ENCODE measurements at regions not wholly inside any gene's neighbourhood (a gene's known extent, or its start where the extent isn't known, plus 50 kb on each side); places are given as distances from the start of the nearest gene placed in this dataset.
"Not testable (repeated sequence)": the region's sequence is repeated elsewhere in the genome, so short reads cannot be mapped to it uniquely, and the experiment has no call there.

DNA sequence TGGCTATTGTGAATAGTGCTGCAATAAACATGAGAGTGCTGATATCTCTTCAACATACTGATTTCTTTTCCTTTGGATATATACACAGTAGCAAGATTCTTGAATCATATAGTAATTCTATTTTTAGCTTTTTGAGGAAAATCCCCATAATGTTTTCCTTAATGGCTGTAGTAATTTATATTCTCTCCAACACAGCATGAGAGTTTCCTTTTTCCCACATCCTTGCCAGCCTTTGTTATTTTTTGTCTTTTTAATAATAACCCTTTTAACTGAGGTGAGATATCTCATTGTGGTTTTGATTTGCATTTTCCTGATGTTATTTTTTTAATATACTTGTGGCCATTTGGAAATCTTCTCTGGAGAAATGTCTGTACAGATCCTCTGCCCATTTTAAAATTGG, 132.6 kb downstream of the PRL start:
- no peak for DNase-seq

DNA sequence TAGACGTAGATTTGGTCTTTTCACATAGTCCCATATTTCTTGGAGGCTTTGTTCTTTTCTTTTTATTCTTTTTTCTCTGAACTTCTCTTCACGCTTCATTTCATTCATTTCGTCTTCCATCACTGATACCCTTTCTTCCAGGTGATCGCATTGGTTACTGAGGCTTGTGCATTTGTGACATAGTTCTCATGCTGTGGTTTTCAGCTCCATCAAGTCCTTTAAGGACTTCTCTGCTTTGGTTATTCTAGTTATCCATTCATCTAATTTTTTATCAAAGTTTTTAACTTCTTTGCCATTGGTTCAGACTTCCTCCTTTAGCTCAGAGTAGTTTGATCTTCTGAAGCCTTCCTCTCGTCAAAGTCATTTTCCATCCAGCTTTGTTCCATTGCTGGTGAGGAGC, 125.8 kb downstream of the PRL start:
- not testable (repeated sequence) for DNase-seq

DNA sequence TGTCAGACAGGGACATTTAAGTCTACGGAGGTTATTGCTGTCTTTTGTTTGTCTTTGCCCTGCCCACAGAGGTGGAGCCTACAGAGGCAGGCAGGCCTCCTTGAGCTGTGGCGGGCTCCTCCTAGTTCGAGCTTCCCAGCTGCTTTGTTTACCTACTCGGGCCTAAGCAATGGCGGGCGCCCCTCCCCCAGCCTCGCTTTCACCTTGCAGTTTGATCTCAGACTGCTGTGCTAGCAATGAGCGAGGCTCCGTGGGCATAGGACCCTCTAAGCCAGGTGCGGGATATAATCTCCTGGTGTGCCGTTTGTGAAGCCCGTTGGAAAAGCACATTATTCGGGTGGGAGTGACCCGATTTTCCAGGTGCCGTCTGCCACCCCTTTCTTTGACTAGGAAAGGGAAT, 125.0 kb downstream of the PRL start:
- not testable (repeated sequence) for DNase-seq

DNA sequence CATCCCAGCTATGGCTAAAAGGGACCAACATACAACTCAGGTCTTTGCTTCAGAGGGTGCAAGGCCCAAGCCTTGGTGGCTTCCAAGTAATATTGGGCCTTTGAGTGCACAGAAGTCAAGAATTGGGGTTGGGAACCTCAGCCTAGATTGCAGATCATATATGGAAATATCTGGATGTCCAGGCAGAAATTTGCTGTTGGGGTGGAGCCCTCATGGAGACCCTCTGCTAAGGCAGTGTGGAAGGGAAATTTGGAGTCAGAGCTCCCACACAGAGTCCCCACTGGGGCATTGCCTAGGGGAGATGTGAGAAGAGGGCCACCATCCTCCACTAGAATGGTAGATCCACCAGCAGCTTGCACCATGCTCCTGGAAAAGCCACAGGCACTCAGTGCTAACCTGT, 123.5 kb downstream of the PRL start:
- DNase-seq: no peak

DNA sequence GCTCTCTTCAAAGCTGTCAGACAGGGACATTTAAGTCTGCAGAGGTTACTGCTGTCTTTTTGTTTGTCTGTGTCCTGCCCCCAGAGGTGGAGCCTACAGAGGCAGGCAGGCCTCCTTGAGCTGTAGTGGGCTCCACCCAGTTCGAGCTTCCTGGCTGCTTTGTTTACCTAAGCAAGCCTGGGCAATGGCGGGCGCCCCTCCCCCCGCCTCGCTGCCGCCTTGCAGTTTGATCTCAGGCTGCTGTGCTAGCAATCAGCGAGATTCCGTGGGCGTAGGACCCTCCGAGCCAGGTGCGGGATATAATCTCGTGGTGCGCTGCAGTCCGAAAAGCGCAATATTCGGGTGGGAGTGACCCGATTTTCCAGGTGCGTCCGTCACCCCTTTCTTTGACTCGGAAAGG, 116.6 kb downstream of the PRL start:
- DNase-seq: not testable (repeated sequence)

DNA sequence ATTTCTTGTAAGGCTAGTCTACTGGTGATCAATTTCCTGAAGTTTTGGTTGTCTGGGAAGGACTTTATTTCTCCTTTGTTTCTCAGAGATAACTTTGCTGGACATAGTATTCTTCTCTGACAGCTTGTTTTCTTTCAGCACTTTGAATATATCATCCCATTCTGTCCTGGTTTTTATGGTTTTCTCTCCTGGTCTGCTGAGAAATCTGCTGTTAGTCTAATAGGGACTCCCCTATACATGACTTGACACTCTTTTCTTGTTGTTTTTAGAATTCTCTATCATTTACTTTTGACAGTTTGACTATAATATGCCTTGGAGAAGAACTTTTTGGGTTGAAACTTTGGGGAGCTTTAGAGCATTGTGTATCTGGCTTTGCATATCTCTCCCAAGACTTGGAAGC, 112.5 kb downstream of the PRL start:
- DNase-seq: no peak

DNA sequence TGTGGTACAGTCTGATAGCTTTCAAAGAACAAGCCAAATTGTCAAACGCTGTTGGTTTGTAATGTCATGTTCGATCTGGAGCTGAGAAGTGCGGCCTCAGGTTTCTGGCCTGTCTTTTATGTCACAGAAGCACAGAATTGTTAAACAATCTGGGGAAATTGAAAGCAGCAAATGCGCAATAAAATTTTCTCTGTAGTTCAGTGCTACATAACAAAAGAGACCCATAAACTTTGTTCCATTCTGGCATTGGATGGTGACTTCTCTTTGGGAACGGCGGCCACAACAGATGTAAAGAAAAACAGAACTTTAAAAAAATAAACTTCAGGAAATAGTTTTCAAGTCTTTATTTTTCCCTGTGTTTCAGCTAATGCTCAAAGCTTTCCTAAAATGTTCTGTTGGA, 106.9 kb downstream of the PRL start:
- no peak for DNase-seq

DNA sequence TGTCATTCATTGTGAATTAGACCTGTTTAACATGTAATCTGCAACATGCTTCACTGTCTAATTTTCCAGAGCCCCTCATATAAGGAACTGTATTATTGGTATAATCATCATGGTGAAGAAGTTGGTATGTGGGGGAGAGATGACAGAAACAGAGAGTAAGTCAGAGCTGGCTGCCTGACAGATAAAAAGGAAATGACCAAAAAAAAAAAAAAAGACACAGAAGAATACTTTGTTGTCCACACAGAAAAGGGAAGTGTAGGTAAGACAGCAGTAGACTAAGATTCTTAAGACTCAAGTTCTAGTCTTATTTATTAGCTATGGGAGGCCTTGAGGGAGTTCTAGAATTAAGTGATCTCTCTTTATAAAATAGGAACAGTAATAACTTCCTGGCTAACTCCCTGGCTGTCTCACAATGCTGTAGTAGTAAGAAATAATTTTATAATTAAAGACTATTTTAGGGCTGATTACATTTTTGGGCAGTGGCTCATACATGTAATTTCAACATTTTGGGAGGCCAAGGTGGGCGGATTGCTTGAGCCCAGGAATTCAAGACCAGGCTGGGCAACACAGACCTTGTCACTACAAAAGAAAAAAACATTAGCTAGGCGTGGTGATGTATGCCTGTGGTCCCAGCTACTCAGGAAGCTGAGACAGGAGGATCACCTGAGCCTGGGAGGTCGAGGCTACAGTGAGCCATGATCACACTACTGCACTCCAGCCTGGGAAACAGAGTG, 102.5 kb downstream of the PRL start:
- DNase-seq: no peak

DNA sequence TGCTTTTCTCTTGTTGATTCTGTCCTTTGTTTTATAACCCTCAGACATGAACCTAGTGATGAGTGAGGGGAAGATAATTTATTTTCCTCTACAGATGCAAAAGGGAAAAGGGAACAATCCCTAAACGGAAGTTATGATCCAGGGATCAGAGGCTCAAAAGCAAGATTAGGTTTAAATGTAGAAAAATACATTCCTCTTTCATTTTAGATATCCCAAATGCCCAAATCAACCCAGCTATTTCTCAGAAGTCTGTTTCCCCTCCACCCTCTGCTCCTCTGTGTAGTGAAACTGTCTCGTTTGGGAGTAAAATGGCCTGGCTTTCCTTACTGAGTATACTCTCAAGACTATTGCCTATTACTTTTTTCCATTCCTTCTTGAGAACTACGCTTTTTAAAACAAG, 97.1 kb downstream of the PRL start:
- no peak for DNase-seq

DNA sequence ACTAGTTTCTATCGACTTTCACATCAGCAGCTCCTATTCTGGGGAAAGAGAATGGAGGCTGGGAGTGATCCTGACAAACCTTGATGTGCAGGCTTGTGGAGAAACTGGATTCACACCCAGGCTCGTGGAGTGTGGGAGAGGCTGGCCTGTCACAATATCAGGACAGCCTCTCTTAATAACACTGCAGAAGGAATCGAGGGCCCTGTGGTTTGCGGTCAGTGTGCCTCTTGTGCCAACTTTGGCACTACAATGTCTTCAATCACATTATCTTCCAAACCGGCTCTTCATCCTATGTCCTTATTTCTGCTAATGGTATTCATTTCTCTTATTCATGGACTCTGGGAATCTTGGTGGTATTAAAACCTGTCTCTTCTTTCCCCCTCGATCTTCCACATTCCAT, 92.7 kb downstream of the PRL start:
- DNase-seq: no peak

DNA sequence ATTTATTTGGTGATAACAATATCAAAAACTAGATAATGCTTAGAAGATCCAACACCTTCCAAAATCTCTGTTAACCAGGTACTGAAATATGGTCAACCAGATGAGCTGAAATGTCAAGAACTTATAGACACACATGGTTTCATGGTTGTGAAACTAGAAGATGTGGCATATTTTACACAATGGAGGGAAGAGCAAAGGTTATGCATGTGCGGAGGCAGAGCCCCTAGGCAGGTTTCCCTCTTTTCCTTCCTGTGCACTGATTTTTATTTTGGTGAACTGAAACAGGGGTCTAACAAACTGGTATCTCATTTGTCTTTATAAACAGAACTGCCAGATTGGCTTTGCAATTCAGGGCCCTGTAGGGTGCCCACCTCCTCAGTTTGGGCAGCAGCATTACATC, 91.6 kb downstream of the PRL start:
- DNase-seq: no peak

DNA sequence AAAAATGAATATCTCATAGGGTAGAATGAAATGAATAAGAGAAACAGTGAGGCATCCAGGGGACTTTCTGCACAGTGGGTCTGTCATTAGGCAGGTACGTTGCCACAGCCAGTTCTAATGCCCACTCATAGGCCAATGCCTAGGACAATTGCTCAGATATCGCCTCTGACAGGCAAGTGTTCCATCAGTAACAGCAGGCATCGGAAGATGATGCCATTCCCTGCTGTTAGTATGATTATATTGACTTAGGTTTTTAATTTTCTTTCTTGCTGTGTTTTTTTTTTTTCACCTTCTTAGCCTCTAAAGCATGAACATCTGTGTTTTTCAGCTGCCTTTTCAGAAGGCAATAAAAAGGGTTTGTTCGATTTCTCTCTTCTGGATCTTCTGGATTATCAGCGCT, 90.7 kb downstream of the PRL start:
- no peak for DNase-seq

DNA sequence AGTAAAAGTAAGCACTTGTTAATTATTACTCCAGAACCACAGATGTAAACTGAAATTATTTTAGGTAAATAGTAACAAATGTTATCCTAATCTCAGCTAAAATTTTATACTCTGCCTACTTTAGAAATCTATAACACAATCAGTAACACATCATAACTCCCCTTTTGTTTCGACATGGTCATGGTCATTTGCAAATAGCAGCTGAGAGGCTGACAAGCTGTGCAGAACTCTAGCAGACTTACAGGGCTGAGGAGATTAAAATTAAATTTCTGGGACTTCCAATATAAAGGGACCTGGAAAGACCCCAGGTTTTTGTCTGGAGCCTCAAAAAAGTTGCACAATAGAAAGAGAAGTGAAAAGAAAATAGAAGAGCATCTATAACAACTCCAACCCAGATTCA, 88.8 kb downstream of the PRL start:
- no peak for DNase-seq

DNA sequence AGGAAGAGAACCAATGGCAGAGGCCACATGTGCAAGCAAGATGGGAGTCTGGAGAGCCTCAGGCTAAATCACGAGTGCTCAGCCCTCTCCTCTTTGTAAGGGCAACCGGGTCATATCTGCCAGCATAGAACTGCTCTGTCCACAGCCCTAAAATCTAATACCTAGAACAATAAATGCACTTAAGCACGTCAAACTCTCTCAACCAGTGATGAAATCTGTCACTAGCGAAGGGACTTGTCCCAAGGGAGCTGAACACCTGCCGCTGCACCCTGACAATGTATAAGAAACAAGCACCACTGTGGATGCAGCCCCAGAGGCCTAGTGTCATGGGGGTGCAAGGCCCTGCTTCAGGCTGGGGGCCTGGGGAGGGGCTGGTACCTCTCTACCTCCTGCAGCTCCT, 82.5 kb downstream of the PRL start:
- no peak for DNase-seq

DNA sequence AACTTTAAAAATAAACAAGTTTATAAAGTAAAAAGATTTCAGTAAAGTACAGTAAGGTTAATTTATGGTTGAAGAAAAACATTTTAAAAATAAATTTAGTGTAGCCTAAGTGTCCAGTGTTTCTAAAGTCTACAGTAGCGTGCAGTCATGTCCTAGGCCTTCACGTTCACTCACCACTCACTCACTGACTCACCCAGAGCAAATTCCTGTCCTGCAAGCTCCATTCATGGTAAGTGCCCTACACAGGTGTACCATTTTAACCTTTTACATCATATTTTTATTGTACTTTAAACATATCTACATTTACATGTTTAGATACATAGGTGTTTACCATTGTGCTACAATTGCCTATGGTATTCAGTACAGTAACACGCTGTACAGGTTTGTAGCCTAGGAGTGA, 81.4 kb downstream of the PRL start:
- DNase-seq: not testable (repeated sequence)

DNA sequence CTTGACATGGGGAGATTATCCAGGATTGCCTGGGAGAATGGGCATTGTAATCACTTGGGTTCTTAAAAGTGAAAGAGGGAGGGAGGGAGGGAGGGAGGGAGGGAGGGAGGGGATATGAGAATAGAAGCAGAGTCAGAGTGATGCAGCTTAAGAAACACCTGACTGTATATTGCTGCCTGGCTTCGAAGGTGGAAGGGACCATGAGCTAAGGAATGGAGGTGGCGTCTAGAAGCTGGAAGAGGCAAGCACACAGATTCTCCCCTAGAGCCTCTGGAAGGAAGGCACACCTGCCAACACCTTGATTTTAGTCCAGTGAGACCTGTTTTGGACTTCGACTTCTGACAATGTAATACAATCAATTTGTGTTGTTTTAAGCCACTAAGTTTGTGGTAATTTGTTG, 78.4 kb downstream of the PRL start:
- DNase-seq: no peak

DNA sequence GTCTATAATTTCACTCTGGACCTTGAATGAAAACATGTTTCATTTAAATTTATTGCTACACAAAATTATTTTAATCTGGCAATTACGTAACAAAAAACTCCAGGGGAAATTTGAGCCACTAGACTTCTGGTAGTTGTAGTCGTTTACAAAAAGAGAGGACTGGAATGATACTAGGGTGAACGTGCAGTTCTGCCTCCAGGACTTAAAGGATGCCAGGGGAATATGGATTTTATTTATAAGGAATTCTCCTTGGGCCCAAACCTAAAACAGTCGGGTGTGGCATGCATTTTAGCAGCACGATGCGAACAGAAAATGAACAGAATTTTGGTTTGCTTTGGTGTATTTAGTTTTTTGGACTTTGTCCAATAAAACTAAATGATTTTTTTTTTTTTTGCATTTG, 76.9 kb downstream of the PRL start:
- no peak for DNase-seq

DNA sequence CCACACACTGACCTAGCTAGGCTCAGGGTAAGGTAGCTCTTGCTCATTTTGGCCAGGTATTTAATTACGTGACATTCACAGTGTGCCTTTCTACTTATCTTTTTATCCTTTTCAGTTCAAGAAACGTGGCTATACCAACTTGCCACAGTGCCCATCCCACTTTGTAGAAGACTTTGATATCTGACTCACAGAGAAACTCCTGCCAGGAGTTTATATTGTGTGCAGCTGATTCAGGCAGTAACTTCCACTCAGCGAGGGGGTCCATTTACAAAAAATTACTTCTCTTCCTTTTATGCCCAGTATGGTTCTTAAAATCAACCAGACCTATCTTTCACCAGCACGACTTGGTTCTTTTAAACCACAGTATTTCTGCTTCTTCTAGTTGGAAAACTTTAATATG, 75.6 kb downstream of the PRL start:
- DNase-seq: no peak

DNA sequence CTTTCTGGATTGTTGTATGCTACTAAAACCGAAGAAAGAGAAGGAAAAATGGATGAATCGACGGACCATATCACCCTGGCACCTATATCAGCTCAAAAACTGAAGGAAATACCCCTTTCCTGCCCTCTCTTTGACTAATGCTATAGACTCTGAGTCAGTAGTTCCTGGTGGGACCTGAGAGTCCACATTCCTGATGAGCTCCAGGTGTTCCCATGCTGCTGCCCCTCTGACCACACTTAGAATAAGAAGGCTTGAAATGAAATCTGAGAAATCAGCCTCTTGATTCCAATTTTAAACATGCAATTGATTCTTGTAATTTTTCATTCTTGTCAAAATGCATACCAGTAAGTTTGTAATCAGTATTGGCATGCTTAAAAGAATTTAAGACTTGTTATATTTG, 75.2 kb downstream of the PRL start:
- no peak for DNase-seq

DNA sequence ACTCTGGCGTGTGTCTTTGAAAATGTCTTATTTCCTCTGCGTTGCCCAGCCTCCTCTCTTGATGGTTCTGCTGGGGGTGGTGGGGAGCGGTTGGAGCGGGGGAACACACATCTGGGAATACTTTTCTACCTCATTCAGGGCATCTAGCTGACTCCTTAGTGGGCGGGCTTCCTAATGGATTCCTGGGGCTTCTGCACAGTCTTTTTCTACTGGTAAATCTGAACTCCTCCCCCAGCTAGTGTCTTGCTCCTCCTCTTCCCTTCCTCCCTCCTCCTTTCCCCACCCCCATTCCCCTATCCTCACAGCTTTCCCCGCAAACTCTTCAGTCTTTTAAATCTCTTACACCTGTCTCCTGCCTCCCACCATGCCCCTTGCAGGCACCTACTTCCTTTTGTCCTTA, 74.4 kb downstream of the PRL start:
- DNase-seq: no peak

DNA sequence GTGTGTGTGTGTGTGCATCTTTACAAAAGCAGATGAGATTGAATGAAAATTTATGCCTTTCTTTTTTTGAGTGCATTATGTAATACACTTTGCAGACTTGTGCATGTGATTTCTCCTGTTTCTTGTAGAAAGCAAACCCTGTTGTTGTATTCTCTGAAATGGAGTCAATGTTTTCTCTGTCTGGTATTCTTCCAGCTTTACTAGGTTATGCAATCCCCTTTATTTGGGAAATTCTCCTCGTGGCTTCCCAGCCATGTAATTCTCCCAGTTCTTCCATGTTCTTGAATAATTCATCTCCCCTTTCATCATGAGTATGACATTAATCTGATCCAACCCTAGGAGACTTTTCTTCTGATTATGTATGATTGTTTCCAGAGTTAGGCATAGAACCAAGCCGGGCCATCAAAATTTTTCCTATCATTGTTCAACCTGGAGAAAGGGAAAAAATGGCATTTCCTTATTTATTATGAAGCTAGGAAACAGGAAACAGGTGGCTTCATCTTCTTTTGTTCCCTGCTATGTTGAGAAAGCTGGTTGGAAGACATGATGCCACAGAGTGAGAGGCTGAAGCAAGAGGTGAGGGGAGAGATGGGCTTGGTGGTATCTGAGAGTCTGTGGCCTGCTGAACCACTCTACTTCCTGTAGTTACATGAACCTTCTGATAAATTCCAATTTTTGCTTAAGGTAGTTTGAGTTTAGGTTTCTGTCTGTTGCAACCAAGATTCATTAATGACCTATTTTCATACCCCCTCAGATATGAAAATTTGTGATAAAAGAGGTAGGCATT, 68.8 kb downstream of the PRL start:
- no peak for DNase-seq

DNA sequence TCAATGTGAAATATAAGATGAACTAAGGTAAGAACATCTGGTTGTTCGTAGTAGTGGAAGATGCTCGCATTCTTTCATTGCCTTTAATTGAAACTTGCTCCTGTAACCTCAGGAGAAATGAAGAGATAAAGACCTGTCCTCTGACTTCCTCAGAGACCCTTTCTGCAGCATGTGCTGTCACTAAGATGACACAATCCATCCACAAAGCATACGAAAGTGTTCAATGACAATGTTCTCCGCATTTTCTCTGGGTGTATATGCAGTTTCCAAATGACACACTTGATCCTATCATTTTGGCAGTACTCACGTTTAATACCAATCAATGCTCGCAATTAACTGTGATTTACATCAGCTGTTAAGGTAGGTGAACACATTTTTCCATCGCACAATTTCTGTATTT, 65.8 kb downstream of the PRL start:
- no peak for DNase-seq

DNA sequence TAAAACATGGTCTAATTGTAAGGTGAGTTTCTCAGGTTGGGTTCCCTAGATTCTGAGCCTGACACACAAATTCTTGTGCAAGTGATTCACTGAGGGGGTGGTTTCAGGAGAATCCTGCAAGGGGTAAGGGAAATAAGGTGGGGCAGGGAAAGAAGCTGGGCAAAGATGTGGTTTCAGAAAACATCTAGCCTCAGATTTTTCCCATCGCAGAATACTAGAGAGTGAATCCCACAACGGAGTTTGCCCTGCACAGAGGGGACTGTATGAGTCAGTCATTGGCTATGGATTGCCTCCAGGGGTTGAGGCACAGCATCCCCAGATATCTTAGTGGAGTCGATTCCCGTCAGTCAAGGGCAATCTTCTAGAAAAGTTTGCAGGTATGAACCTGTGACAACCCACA, 65.2 kb downstream of the PRL start:
- no peak for DNase-seq

DNA sequence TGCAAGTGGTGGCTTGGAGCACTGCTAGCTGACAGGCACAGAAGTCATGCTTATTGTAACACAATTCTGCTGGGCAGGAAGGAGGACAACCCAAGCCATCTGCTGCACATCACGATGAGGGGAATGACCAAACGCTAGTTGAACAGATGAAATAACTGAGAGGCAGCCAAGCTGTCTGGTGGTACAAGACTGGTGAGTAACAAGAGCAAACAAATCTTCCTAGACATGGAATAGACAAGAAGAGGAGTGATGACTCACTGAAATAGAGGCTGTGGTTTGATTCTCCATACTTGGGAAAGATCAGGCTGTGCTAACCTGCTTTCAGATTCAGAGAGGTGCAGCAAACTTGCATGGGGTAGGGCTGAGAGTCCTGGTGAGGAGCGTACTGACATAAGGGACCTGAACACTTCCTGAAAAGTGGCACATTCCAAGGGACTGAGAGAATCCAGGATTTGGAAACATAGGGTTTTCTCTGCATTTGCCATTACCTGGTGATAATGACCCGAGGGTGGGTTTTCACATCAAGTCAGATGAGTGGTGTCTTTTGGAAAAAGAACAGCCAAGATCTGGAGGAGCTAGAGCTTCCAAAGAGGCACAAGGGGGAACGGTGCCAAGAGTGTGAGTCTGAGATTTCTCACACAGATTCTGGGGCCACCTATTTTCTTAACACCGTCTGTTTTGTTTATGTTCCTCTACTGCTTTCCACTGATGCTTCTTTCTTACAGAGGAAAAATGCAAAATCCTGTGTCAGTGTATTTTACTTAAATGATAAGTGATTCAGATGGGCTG, 60.0 kb downstream of the PRL start:
- no peak for DNase-seq

All from NCI-H510A (cell line).